ENCODE measurements at regions not wholly inside any gene's neighbourhood (a gene's known extent, or its start where the extent isn't known, plus 50 kb on each side); places are given as distances from the start of the nearest gene placed in this dataset.

DNA sequence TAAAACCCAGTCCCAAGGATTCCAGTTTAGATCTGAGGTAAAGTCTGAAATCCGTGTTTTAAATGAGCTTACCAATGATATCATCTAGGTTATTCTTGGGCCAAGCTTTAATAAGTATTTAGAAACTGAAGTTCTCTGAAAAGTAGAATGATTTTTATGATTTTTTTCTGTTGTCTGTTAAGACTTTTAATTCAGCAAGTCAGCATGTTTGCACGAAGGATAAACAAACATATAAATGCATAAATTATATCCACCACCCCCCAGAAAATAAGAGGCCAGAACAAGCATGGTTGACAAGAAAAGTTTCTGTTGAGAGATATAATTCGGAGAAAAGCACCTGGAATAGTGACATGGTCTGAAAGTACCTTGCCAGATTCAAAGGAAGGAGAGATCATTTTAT, 655.7 kb downstream of the NOVA1 start:
- TF ChIP-seq, protein P1, sequence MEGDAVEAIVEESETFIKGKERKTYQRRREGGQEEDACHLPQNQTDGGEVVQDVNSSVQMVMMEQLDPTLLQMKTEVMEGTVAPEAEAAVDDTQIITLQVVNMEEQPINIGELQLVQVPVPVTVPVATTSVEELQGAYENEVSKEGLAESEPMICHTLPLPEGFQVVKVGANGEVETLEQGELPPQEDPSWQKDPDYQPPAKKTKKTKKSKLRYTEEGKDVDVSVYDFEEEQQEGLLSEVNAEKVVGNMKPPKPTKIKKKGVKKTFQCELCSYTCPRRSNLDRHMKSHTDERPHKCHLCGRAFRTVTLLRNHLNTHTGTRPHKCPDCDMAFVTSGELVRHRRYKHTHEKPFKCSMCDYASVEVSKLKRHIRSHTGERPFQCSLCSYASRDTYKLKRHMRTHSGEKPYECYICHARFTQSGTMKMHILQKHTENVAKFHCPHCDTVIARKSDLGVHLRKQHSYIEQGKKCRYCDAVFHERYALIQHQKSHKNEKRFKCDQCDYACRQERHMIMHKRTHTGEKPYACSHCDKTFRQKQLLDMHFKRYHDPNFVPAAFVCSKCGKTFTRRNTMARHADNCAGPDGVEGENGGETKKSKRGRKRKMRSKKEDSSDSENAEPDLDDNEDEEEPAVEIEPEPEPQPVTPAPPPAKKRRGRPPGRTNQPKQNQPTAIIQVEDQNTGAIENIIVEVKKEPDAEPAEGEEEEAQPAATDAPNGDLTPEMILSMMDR (IDR thresholded peaks at IDR 0.05): no peak
- TF ChIP-seq POLR2A (IDR thresholded peaks at IDR 0.05) (no peak), EP300 (IDR thresholded peaks at IDR 0.05) (no peak)

All from ovary (tissue), 3 donors.